Kidney (tissue), 13 donors: ENCODE measurements at regions not wholly inside any gene's neighbourhood (a gene's known extent, or its start where the extent isn't known, plus 50 kb on each side); places are given as distances from the start of the nearest gene placed in this dataset.

ENCODE experiments used
- DNase-seq, 5 donors: peaks; one replicate each; pipeline ENCODE4 v3.0.0-alpha.2; 2013 to 2020
- FAIRE-seq: peaks from 2 replicates; lab custom pipeline; 2012; peaks lifted over from hg19 to GRCh38; lab: Jason Lieb, UNC
- H3K27ac ChIP-seq, 2 donors: one replicate each; pipeline ENCODE4 v1.7.0; 2013; ENCODE audit warnings: low read depth in 2 of 2, low read length in 2 of 2, inconsistent platforms in 1 of 2
- H3K27me3 ChIP-seq: one replicate; pipeline ENCODE4 v1.7.1; 2013; ENCODE audit warnings: low read length, inconsistent platforms; ENCODE audit not compliant: control insufficient read depth, insufficient read depth
- H3K36me3 ChIP-seq, 3 donors: one replicate each; pipeline versions ENCODE4 v1.7.0 to v1.7.1; 2013; ENCODE audit warnings: low read length in 3 of 3, control low read depth in 1 of 3, inconsistent platforms in 1 of 3; ENCODE audit not compliant: insufficient read depth in 3 of 3, control insufficient read depth in 2 of 3
- H3K4me1 ChIP-seq, 3 donors: one replicate each; pipeline versions ENCODE4 v1.7.0 to v1.7.1; 2013; ENCODE audit warnings: low read length in 3 of 3, inconsistent platforms in 1 of 3, low read depth in 1 of 3; ENCODE audit not compliant: control insufficient read depth in 2 of 3, insufficient read depth in 2 of 3
- H3K4me3 ChIP-seq, 3 donors: one replicate each; pipeline versions ENCODE4 v1.7.0 to v1.8.1; 2013; ENCODE audit warnings: low read length in 3 of 3, control low read depth in 1 of 3, inconsistent platforms in 1 of 3
- H3K9ac ChIP-seq, 3 donors: one replicate each; pipeline versions ENCODE4 v1.7.0 to v1.7.1; 2013; ENCODE audit warnings: low read length in 3 of 3, control low read depth in 1 of 3, inconsistent platforms in 1 of 3
- H3K9me3 ChIP-seq, 3 donors: one replicate each; pipeline versions ENCODE4 v1.7.0 to v1.7.1; 2013; ENCODE audit warnings: low read length in 3 of 3, control low read depth in 1 of 3, inconsistent platforms in 1 of 3; ENCODE audit not compliant: control insufficient read depth in 2 of 3, insufficient read depth in 1 of 3
- CTCF ChIP-seq: IDR thresholded peaks from 3 replicates; pipeline ENCODE4 v1.5.1; 2012; ENCODE audit warnings: mild to moderate bottlenecking, moderate library complexity, borderline replicate concordance; ENCODE audit not compliant: insufficient read depth; ENCODE audit errors: extremely low read depth
- intact Hi-C: fragments of 100-400 bp; cut with DNase I; formaldehyde crosslinking; loops from one replicate; pipeline ENCODE4 v1.11.1; 2022
- donor health status: control.
- donor health status: control.
- donor health status: control.
- donor health status: control.
- donor health status: control.
- donor health status: DM: yes; HTN: yes; CAD: no.
- donor health status: Normal renal cell carcinoma (clear cell type).

DNA sequence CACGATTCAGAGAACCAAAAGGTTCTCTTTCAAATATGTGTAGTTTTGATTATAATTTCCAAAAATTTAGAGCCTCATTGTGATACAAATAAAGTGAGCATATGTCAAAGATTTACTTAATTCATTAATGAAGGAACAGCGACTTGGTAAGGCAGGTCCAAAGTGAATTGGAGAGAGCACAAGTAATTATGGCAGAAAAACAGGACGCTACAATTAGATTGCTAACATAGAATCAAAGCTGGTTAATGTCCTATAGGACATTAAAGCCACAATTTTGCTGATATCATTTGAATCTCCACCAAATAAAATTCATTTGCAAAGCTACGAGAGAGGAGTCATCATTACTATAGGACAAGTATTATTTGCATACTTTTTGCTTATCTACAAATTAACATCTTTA lies 164.2 kb downstream of the CCER1 start:
- Histone ChIP-seq H3K9me3 (no peaks in the 10 kb centered on the region), H3K9ac (no peak overlapping the region), H3K4me3 (no peak overlapping the region), H3K4me1 (no peaks in the 10 kb centered on the region), H3K36me3 (no peaks in the 10 kb centered on the region), H3K27me3 (no peaks in the 10 kb centered on the region), H3K27ac (no peak overlapping the region)
- DNase-seq (no peak), FAIRE-seq (no peak)
- no peak for TF ChIP-seq CTCF
- intact Hi-C loops: no loop called here

GRCh38 chr12:90773491-90773890 lies 181.5 kb downstream of the CCER1 start:
- no peak for TF ChIP-seq CTCF
- Histone ChIP-seq H3K4me3 (no peak overlapping the region), H3K36me3 (no peaks in the 10 kb centered on the region), H3K27ac (no peak overlapping the region), H3K9me3 (no peaks in the 10 kb centered on the region), H3K27me3 (no peaks in the 10 kb centered on the region), H3K9ac (no peak overlapping the region), H3K4me1 (no peaks in the 10 kb centered on the region)
- DNase-seq: no peak
- FAIRE-seq: no peak
- intact Hi-C loops: no loop called here

- H3K9me3 ChIP-seq: no peaks in the 10 kb centered on the region
- intact Hi-C loops: no loop called here
These were observed 184.1 kb downstream of the CCER1 start for GRCh38 chr12:90770861-90771260.

More at GRCh38 chr12:90770861-90771260, 184.1 kb downstream of the CCER1 start:
- no peak for FAIRE-seq
- H3K27me3 ChIP-seq: no peaks in the 10 kb centered on the region
- no peak for TF ChIP-seq CTCF
- no peaks in the 10 kb centered on the region for H3K4me1 ChIP-seq
- no peak overlapping the region for H3K4me3 ChIP-seq
- no peak overlapping the region for H3K9ac ChIP-seq
- no peak overlapping the region for H3K27ac ChIP-seq
- H3K36me3 ChIP-seq: no peaks in the 10 kb centered on the region
- peak in 2 of 5 donors; percentile 6 to 32 for DNase-seq
